HepG2 (cell line): ENCODE measurements at regions not wholly inside any gene's neighbourhood (a gene's known extent, or its start where the extent isn't known, plus 50 kb on each side); places are given as distances from the start of the nearest gene placed in this dataset.
A peak's percentile ranks its signal among the peaks of the same experiment; 100 is the strongest.

Experiments
- ATAC-seq: fragments of 200-7000 bp; cut with Tn5 transposase; 3 replicates; pipeline ENCODE4 v1.9.1; 2020; ENCODE audit warnings: mild to moderate bottlenecking, moderate library complexity
- BruUV-seq: library from RNA; stranded (reverse); fragments of 400-500 nt; replicated peaks from 2 replicates; lab custom pipeline; 2021; lab: Mats Ljungman, UMichigan
- CTCF ChIA-PET: fragments of 300-600 bp; formaldehyde crosslinking; extraction: SDS; loops from one replicate; lab custom pipeline; 2021; ENCODE audit warnings: low total read pairs, inconsistent platforms, low intra/inter-chr PET ratio; lab: Yijun Ruan, JAX
- POLR2A ChIA-PET: fragments of 350-600 bp; sonication (Branson Sonifier 250); formaldehyde crosslinking; loops from one replicate; lab custom pipeline; 2020; ENCODE audit warnings: antibody characterized with exemption, inconsistent platforms; lab: Yijun Ruan, JAX
- DNase-seq: peaks from one replicate; pipeline ENCODE4 v3.0.0-alpha.2; 2015; ENCODE audit warnings: low spot score
- FAIRE-seq: peaks from 3 replicates; lab custom pipeline; 2011; peaks lifted over from hg19 to GRCh38; lab: Jason Lieb, UNC
- H2AFZ ChIP-seq: one replicate; pipeline ENCODE4 v1.6.1; 2011; ENCODE audit warnings: low read length, inconsistent platforms
- H3K27ac ChIP-seq: fragments of 300-600 bp; 3 replicates; pipeline ENCODE4 v1.8.0; 2011; ENCODE audit warnings: mixed run types, mild to moderate bottlenecking, mixed read lengths, low read length, inconsistent platforms; ENCODE audit not compliant: insufficient read depth; ENCODE audit errors: extremely low read length
- H3K27me3 ChIP-seq, 2 experiments: fragments of 200-600 bp in 1 of 2; 2 replicates in 1 of 2; 3 replicates in 1 of 2; pipeline versions ENCODE4 v1.6.0 to v1.8.0; 2011; ENCODE audit warnings: low read length in 2 of 2, mild to moderate bottlenecking in 2 of 2, moderate library complexity in 2 of 2, inconsistent platforms in 1 of 2; ENCODE audit not compliant: insufficient read depth in 2 of 2, control insufficient read depth in 1 of 2
- H3K36me3 ChIP-seq, 2 experiments: fragments of 200-600 bp in 1 of 2; replicated peaks in 1 of 2; 2 replicates in 1 of 2; 3 replicates in 1 of 2; pipeline versions ENCODE4 v1.5.1 to v1.8.0; 2011; ENCODE audit warnings: low read length in 2 of 2, inconsistent platforms in 1 of 2; ENCODE audit not compliant: insufficient read depth in 2 of 2, control insufficient read depth in 1 of 2
- H3K4me1 ChIP-seq: 2 replicates; pipeline ENCODE4 v1.5.1; 2012; ENCODE audit warnings: low read length, inconsistent platforms; ENCODE audit not compliant: insufficient read depth
- H3K4me2 ChIP-seq: 2 replicates; pipeline ENCODE4 v1.6.0; 2011; ENCODE audit warnings: low read depth, low read length, inconsistent platforms
- H3K4me3 ChIP-seq, 3 experiments: fragments of 200-600 bp in 1 of 3; sonication (generic), shearing (Covaris generic) in 1 of 3; replicated peaks in 1 of 3; 2 replicates each; pipeline ENCODE4 v1.5.1; 2011 to 2016; ENCODE audit warnings: low read length in 3 of 3, inconsistent platforms in 2 of 3, low read depth in 2 of 3, mild to moderate bottlenecking in 2 of 3, control low read depth in 1 of 3, mixed read lengths in 1 of 3; ENCODE audit not compliant: insufficient read depth in 1 of 3
- H3K79me2 ChIP-seq: one replicate; pipeline ENCODE4 v1.6.1; 2011; ENCODE audit warnings: low read length, inconsistent platforms; ENCODE audit not compliant: insufficient read depth
- H3K9ac ChIP-seq: 2 replicates; pipeline ENCODE4 v1.6.0; 2011; ENCODE audit warnings: mild to moderate bottlenecking, low read depth, low read length, inconsistent platforms; ENCODE audit not compliant: insufficient read depth
- H3K9me3 ChIP-seq: 2 replicates; pipeline ENCODE4 v1.5.1; 2012; ENCODE audit warnings: mild to moderate bottlenecking, low read length
- H4K20me1 ChIP-seq: 2 replicates; pipeline ENCODE4 v1.6.0; 2011; ENCODE audit warnings: inconsistent platforms, mild to moderate bottlenecking, low read length, moderate library complexity; ENCODE audit not compliant: insufficient read depth
- ATRX ChIP-seq: sonication (generic); formaldehyde crosslinking; IDR thresholded peaks from 2 replicates; pipeline ENCODE4 v1.4.0; 2020; ENCODE audit warnings: missing genetic modification reagents, borderline replicate concordance
- ESRRA ChIP-seq: sonication (generic); formaldehyde crosslinking; IDR thresholded peaks from 2 replicates; pipeline ENCODE4 v1.5.1; 2020; ENCODE audit warnings: mild to moderate bottlenecking, low read depth, missing genetic modification reagents
- FOSL2 ChIP-seq: sonication (generic); formaldehyde crosslinking; IDR thresholded peaks from 2 replicates; pipeline ENCODE4 v1.4.0; 2020; ENCODE audit warnings: missing genetic modification reagents
- TSC22D2 ChIP-seq: sonication (generic); formaldehyde crosslinking; IDR thresholded peaks from 2 replicates; pipeline ENCODE4 v1.5.1; 2020; ENCODE audit warnings: missing genetic modification reagents, mild to moderate bottlenecking, borderline replicate concordance
- ZFP36L1 ChIP-seq: sonication (generic); formaldehyde crosslinking; IDR thresholded peaks from 2 replicates; pipeline ENCODE4 v1.8.0; 2022; ENCODE audit warnings: mild to moderate bottlenecking, missing genetic modification reagents, moderate library complexity
- ZNF10 ChIP-seq: sonication (generic); formaldehyde crosslinking; IDR thresholded peaks from 2 replicates; pipeline ENCODE4 v1.4.0; 2020; ENCODE audit warnings: mild to moderate bottlenecking, low read depth, missing genetic modification reagents, borderline replicate concordance
- ZNF124 ChIP-seq: sonication (generic); formaldehyde crosslinking; IDR thresholded peaks from 2 replicates; pipeline ENCODE4 v1.4.0; 2020; ENCODE audit warnings: missing genetic modification reagents
- ZNF275 ChIP-seq: sonication (generic); formaldehyde crosslinking; IDR thresholded peaks from 2 replicates; pipeline ENCODE4 v1.8.0; 2022; ENCODE audit warnings: missing genetic modification reagents, mild to moderate bottlenecking, inconsistent platforms, borderline replicate concordance
- ZNF383 ChIP-seq: sonication (generic); formaldehyde crosslinking; IDR thresholded peaks from 2 replicates; pipeline ENCODE4 v1.4.0; 2020; ENCODE audit warnings: missing genetic modification reagents, mild to moderate bottlenecking, borderline replicate concordance
- ZNF432 ChIP-seq: sonication (generic); formaldehyde crosslinking; IDR thresholded peaks from 2 replicates; pipeline ENCODE4 v1.5.0; 2020; ENCODE audit warnings: missing genetic modification reagents, mild to moderate bottlenecking, borderline replicate concordance
- ZNF513 ChIP-seq: sonication (generic); formaldehyde crosslinking; conservative IDR thresholded peaks from 2 replicates; pipeline ENCODE4 v1.5.0; 2020; ENCODE audit warnings: missing genetic modification reagents
- ZNF547 ChIP-seq: sonication (generic); formaldehyde crosslinking; IDR thresholded peaks from 2 replicates; pipeline ENCODE4 v1.5.1; 2020; ENCODE audit warnings: mild to moderate bottlenecking, missing genetic modification reagents
- WGBS: methylation state at CpG from one replicate; pipeline ENCODE4 v1.1.6; 2017; ENCODE audit warnings: low lambda C conversion rate; 5-methylcytosine and 5-hydroxymethylcytosine counted together
- in situ Hi-C: cut with HindIII; loops from 2 replicates; pipeline ENCODE4 v1.10.0; 2017; ENCODE audit warnings: low pct_unique_long_range_greater_than_20kb; ENCODE audit not compliant: extremely low pct_ligation_motif_present
- intact Hi-C: fragments of 100-400 bp; cut with micrococcal nuclease; formaldehyde crosslinking; loops from one replicate; pipeline ENCODE4 v1.10.0; 2022; ENCODE audit not compliant: unreplicated experiment

DNA sequence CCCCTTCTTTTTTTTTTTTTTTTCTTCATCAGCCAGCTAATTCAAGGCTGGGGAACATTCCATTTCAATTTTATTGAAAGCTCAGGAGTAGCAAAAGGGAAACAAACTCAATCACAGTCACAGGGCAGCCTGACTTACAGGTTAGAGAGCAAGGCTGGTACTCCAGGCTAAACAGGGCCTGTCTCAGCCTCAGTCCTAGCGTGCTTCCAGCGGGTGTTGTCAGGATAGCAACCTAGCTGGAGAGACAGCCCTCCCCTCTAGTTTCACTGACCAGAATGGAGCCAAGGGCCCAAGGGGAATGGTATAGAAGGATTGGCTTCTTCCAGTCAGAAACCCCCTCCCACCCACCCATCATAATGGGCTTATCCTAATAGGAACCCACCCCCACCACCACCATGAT, 132.9 kb downstream of the PXDC1 start:
- Histone ChIP-seq H3K36me3 (no peaks in the 10 kb centered on the region), H3K79me2 (no peaks in the 10 kb centered on the region), H3K4me2 (no peak overlapping the region), H3K4me1 (0 out of 2 replicates have a peak, but pooled peaks cover 4% of the 10 kb centered on the region), H3K27me3 (peaks cover 6 to 59% of the 10 kb centered on the region in 2 experiments; a peak in 4 of 5 replicates), H3K9me3 (no peaks in the 10 kb centered on the region), H3K27ac (no peak overlapping the region), H3K9ac (no peak overlapping the region), H4K20me1 (no peaks in the 10 kb centered on the region; the same call in 1 of the 2 replicates), H3K4me3 (no peak overlapping the region), H2AFZ (no peak overlapping the region)
- ChIA-PET POLR2A (no interaction called here), CTCF (no interaction called here)
- TF ChIP-seq ESRRA (CRISPR knock-in tag) = no peak
- no peak for TF ChIP-seq ATRX (CRISPR knock-in tag)
- no peak for TF ChIP-seq ZNF383 (CRISPR knock-in tag)
- TF ChIP-seq ZNF432 (CRISPR knock-in tag) = no peak
- no peak for TF ChIP-seq ZNF10
- TF ChIP-seq TSC22D2 = no peak
- TF ChIP-seq FOSL2 (CRISPR knock-in tag) = no peak
- no peak for TF ChIP-seq ZNF547
- TF ChIP-seq ZNF513 (CRISPR knock-in tag) = no peak
- no peak for TF ChIP-seq ZFP36L1 (CRISPR knock-in tag)
- no peak for TF ChIP-seq ZNF124 (CRISPR knock-in tag)
- TF ChIP-seq ZNF275 (CRISPR knock-in tag) = no peak
- DNase-seq (no peak), ATAC-seq (peak; percentile 27; the same call in 2 of the 3 replicates), FAIRE-seq (no peak)
- in situ Hi-C loops (no loop called here), intact Hi-C loops (no loop called here)
- WGBS = 94% methylated on average over 2 of the region's 2 CpGs
- BruUV-seq = no TSS peak
